ENCODE measurements at regions not wholly inside any gene's neighbourhood (a gene's known extent, or its start where the extent isn't known, plus 50 kb on each side); places are given as distances from the start of the nearest gene placed in this dataset.

DNA sequence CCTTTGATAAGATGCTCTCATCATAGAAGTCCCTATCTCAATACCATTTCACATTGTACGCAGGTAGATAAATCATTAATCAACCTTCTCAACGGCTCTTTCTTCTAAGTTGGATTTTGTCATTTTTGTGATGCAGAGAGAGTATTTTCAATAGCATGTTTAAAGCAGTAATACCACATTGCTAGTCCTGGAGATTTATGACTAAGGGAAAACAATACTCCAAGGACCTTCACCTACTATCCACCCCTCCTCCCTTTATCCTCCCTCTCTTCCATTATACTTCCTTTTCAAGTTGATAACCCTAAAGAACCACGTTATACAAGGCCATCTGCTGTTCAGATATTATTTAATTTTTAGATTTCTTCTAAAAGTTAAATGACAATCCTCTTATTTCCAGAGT lies 65.3 kb upstream of the CHMP2B start:
- TF ChIP-seq NFE2L1 (tag; IDR thresholded peaks at IDR 0.05; ENCODE audit: borderline replicate concordance, low read depth) (no peak), CHD4 (IDR thresholded peaks at IDR 0.05; ENCODE audit: insufficient read depth, insufficient replicate concordance, low read depth, low read length, poor library complexity, severe bottlenecking) (no peak), PRPF4 (IDR thresholded peaks at IDR 0.05; ENCODE audit: insufficient read depth, low read depth, low read length, poor library complexity, severe bottlenecking) (no peak), SIN3B (IDR thresholded peaks at IDR 0.05; ENCODE audit: low read depth) (no peak), ERF (CRISPR knock-in tag; IDR thresholded peaks at IDR 0.05) (no peak), ZNF232 (CRISPR knock-in tag; IDR thresholded peaks at IDR 0.05) (no peak), KLF16 (IDR thresholded peaks at IDR 0.05) (no peak), FOXA1 (IDR thresholded peaks at IDR 0.05; ENCODE audit: borderline replicate concordance) (no peak)
- TF ChIP-seq, protein P1, sequence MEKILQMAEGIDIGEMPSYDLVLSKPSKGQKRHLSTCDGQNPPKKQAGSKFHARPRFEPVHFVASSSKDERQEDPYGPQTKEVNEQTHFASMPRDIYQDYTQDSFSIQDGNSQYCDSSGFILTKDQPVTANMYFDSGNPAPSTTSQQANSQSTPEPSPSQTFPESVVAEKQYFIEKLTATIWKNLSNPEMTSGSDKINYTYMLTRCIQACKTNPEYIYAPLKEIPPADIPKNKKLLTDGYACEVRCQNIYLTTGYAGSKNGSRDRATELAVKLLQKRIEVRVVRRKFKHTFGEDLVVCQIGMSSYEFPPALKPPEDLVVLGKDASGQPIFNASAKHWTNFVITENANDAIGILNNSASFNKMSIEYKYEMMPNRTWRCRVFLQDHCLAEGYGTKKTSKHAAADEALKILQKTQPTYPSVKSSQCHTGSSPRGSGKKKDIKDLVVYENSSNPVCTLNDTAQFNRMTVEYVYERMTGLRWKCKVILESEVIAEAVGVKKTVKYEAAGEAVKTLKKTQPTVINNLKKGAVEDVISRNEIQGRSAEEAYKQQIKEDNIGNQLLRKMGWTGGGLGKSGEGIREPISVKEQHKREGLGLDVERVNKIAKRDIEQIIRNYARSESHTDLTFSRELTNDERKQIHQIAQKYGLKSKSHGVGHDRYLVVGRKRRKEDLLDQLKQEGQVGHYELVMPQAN (IDR thresholded peaks at IDR 0.05; ENCODE audit: borderline replicate concordance) = no peak
- TF ChIP-seq, protein P2, sequence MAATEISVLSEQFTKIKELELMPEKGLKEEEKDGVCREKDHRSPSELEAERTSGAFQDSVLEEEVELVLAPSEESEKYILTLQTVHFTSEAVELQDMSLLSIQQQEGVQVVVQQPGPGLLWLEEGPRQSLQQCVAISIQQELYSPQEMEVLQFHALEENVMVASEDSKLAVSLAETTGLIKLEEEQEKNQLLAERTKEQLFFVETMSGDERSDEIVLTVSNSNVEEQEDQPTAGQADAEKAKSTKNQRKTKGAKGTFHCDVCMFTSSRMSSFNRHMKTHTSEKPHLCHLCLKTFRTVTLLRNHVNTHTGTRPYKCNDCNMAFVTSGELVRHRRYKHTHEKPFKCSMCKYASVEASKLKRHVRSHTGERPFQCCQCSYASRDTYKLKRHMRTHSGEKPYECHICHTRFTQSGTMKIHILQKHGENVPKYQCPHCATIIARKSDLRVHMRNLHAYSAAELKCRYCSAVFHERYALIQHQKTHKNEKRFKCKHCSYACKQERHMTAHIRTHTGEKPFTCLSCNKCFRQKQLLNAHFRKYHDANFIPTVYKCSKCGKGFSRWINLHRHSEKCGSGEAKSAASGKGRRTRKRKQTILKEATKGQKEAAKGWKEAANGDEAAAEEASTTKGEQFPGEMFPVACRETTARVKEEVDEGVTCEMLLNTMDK (IDR thresholded peaks at IDR 0.05; ENCODE audit: borderline replicate concordance, insufficient read depth, low read depth, low read length, poor library complexity, severe bottlenecking) = no peak

Measured in K562 (cell line).